HL-60 (cell line): ENCODE measurements at regions not wholly inside any gene's neighbourhood (a gene's known extent, or its start where the extent isn't known, plus 50 kb on each side); places are given as distances from the start of the nearest gene placed in this dataset.

Experiments
- CTCF ChIP-seq: IDR thresholded peaks from one replicate; pipeline ENCODE4 v1.5.1; 2011; ENCODE audit warnings: low read length, control low read depth, inconsistent platforms; ENCODE audit not compliant: insufficient read depth
- GABPA ChIP-seq: IDR thresholded peaks from 2 replicates; pipeline ENCODE4 v1.6.1; 2012; ENCODE audit warnings: low read depth
- POLR2AphosphoS5 ChIP-seq: IDR thresholded peaks from 2 replicates; pipeline ENCODE4 v1.6.1; 2012; ENCODE audit warnings: low read depth
- REST ChIP-seq: IDR thresholded peaks from 2 replicates; pipeline ENCODE4 v1.6.1; 2012; ENCODE audit warnings: low read depth; ENCODE audit not compliant: insufficient replicate concordance
- SPI1 ChIP-seq: IDR thresholded peaks from 2 replicates; pipeline ENCODE4 v1.6.1; 2012; ENCODE audit warnings: low read depth, mild to moderate bottlenecking, borderline replicate concordance

DNA sequence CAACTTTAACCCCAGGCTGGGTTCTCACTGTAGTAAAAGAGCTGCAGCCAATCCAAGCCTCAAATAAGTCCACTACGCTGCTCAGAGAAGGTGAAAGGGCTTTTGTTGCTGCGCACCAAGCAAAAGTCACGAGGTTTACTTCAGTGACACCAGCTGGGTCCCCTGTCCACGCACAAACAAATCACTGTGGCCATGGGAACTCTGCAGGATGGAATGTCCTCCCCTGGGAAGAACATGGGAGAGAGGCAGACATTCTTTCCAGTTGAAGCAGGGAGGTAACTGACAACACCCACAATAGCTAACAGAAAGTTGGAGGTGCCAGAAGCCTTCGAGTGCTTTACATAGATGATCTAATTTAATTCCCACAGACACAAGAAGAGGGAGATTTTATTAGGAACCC is 181.9 kb downstream of the PMP22 start:
- TF ChIP-seq CTCF (no peak), POLR2AphosphoS5 (no peak), REST (no peak), GABPA (no peak), SPI1 (no peak)
